ENCODE measurements at regions not wholly inside any gene's neighbourhood (a gene's known extent, or its start where the extent isn't known, plus 50 kb on each side); places are given as distances from the start of the nearest gene placed in this dataset.

GRCh38 chr15:93846148-93846547 lies 385.2 kb upstream of the MCTP2 start:
- TF ChIP-seq CTCF (IDR thresholded peaks at IDR 0.05) = no peak
- no peak for TF ChIP-seq POLR2A (IDR thresholded peaks at IDR 0.05)
